GM12891 (cell line): ENCODE measurements at regions not wholly inside any gene's neighbourhood (a gene's known extent, or its start where the extent isn't known, plus 50 kb on each side); places are given as distances from the start of the nearest gene placed in this dataset.

Source experiments
- DNase-seq: peaks from one replicate; pipeline ENCODE4 v3.0.0; 2011; ENCODE audit warnings: low spot score; ENCODE audit not compliant: insufficient read length
- FAIRE-seq: peaks from 2 replicates; lab custom pipeline; 2011; peaks lifted over from hg19 to GRCh38; lab: Jason Lieb, UNC
- PAX5 ChIP-seq: IDR thresholded peaks from 2 replicates; pipeline ENCODE4 v1.6.1; 2011; ENCODE audit warnings: low read length, moderate library complexity, mild to moderate bottlenecking; ENCODE audit not compliant: insufficient read depth, severe bottlenecking
- POLR2A ChIP-seq: IDR thresholded peaks from 2 replicates; pipeline ENCODE4 v1.6.1; 2011; ENCODE audit warnings: low read depth, low read length, control low read depth
- POLR2AphosphoS5 ChIP-seq: IDR thresholded peaks from 2 replicates; pipeline ENCODE4 v1.6.1; 2011; ENCODE audit warnings: low read depth, low read length, control low read depth
- POU2F2 ChIP-seq: IDR thresholded peaks from 2 replicates; pipeline ENCODE4 v1.6.1; 2011; ENCODE audit warnings: low read depth, mild to moderate bottlenecking, control low read depth, low read length, moderate library complexity
- SPI1 ChIP-seq: IDR thresholded peaks from 2 replicates; pipeline ENCODE4 v1.6.1; 2011; ENCODE audit warnings: low read depth, low read length, control low read depth
- TAF1 ChIP-seq: IDR thresholded peaks from 2 replicates; pipeline ENCODE4 v1.6.1; 2011; ENCODE audit warnings: low read depth, low read length, control low read depth

- DNase-seq: no peak
- FAIRE-seq: no peak
- no peak for TF ChIP-seq POLR2AphosphoS5
- no peak for TF ChIP-seq PAX5
- TF ChIP-seq POLR2A: no peak
- no peak for TF ChIP-seq SPI1
- no peak for TF ChIP-seq TAF1
- no peak for TF ChIP-seq POU2F2
Observed at GRCh38 chr14:71300566-71301330, 393.5 kb downstream of the PCNX1 start.

DNA sequence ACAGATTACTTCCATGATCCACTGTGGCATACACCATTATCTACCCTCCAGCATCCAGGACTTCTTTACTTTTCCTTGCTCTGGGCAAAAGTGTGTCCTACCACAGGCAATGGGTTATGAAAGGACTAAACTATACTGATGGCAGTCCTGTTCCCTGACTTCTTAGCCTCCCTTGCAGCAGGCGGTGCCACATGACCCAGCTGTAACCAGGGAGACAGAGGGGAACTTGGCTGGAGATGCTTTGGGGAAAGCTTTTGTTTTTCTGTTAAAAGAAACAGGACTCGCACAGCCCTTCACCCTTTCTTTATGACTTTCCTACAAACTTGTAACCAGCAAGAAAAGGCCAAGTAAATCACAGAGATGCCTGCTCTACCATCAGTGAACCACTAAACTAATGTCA lies 394.4 kb downstream of the PCNX1 start:
- DNase-seq (no peak), FAIRE-seq (no peak)
- TF ChIP-seq PAX5: no peak
- no peak for TF ChIP-seq POLR2A
- TF ChIP-seq TAF1: no peak
- no peak for TF ChIP-seq POLR2AphosphoS5
- TF ChIP-seq SPI1: no peak
- no peak for TF ChIP-seq POU2F2

DNA sequence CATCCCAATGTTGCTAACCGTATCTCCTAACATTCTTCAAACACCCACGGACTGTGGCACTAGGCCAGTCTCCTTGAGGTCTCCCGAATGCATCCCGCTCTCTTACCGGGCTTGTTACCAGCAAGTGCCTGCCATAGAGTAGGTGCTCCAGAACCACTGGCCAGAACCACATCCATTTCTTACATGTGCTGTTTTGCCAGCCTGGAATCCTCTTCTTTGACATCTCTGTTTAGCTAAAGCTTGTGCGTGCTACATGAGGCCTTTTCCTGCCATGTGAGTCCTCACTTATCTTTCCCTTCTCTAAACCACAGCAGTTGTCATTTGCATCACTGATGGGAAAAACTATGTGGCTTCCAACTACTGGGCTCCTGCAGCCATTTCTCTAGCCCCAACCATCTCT lies 397.4 kb downstream of the PCNX1 start:
- FAIRE-seq (no peak), DNase-seq (no peak)
- TF ChIP-seq SPI1: no peak
- TF ChIP-seq POU2F2: no peak
- TF ChIP-seq TAF1: no peak
- no peak for TF ChIP-seq POLR2A
- TF ChIP-seq PAX5: no peak

DNA sequence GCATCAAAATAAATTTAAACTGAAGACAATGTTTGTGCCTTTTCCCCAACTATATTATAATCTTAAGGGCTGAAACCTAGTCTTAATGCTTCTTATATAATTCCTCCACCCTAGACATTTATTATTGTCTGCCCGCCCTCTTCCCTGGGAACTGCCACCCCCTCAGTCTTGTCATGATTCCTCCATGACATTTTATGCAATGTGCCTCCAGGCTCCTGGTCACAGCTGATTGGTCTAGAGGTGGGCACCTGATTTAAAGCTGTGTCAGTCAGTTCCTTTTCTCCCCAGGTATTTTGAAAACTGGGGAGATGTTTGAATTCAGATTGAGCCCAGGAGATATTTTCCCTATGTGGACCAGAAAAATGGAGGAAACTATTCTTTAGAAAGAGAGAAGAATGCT lies 401.4 kb downstream of the PCNX1 start:
- no peak for DNase-seq
- TF ChIP-seq POLR2AphosphoS5 (no peak), SPI1 (no peak), POLR2A (no peak), TAF1 (no peak), PAX5 (no peak), POU2F2 (no peak)
- no peak for FAIRE-seq

GRCh38 chr14:71309756-71310155 lies 402.5 kb downstream of the PCNX1 start:
- TF ChIP-seq POLR2A (no peak), POU2F2 (no peak), SPI1 (no peak), TAF1 (no peak), PAX5 (no peak), POLR2AphosphoS5 (no peak)
- DNase-seq (no peak), FAIRE-seq (no peak)

DNA sequence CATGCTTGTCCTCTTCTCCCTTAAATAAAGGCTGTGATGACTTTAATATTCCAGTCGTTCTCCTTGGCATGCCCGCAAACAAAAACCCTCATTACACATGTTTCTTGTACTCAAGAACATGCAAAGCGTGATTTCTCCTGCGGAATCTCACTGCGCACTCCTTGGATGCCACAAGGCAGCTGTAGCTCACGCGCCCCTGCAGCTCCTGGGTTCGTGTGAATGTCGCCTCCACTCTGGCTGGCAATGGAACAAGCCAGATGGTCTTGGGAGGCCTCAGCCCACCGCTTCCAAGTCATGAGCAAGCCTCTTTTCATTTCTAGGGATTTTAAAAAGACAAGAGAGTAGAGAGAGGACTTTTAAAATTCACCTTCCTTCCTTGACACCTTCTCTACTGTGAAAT lies 403.8 kb downstream of the PCNX1 start:
- no peak for TF ChIP-seq TAF1
- TF ChIP-seq POU2F2: no peak
- TF ChIP-seq SPI1: no peak
- no peak for TF ChIP-seq POLR2A
- TF ChIP-seq POLR2AphosphoS5: no peak
- TF ChIP-seq PAX5: no peak
- FAIRE-seq (no peak), DNase-seq (no peak)

DNA sequence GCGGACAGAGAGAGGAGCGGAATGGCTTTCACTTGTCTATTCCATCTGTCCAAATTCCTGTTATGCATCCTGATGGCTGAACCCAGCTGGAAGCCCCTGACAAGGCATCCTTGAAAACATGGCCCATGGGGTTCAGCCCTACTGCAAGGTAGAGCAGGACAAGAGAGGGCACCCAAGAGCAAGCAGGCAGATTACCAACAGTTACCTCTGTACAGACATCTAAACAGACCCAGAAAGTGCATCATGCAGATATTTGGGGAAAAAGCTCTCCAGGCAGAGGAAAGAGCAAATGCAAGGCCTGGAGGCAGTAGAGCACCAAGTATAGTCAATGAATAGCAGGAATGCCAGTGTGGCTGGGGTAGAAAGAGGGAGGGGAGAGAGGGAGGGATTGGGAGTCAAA lies 407.5 kb downstream of the PCNX1 start:
- no peak for FAIRE-seq
- DNase-seq: no peak

GRCh38 chr14:71317385-71318096 lies 410.3 kb downstream of the PCNX1 start:
- FAIRE-seq (no peak), DNase-seq (no peak)
- TF ChIP-seq PAX5 (no peak), SPI1 (no peak), TAF1 (no peak), POLR2AphosphoS5 (no peak), POU2F2 (no peak), POLR2A (no peak)

More for the DNA sequence above, 407.5 kb downstream of the PCNX1 start:
- TF ChIP-seq POLR2AphosphoS5 (no peak), POU2F2 (no peak)

DNA sequence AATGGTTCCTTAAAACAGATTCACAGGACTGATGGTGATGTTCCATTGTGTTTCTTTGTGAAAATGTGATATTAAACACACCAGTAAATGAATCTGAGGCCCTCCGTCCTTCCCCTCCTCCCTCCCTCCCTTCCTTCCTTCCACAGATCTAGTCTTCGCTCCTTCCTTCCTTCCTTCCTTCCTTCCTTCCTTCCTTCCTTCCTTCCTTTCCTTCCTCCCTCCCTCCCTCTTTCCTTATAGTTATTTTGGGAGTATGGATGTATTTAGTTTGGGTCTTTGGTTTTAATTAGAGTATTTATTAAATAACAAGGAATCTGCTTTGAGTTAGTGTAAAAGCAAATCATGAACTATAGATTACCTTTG lies 410.8 kb downstream of the PCNX1 start:
- TF ChIP-seq POLR2A (no peak), TAF1 (no peak), SPI1 (no peak), POU2F2 (no peak), PAX5 (no peak), POLR2AphosphoS5 (no peak)
- DNase-seq (no peak), FAIRE-seq (no peak)

- no peak for DNase-seq
- TF ChIP-seq TAF1: no peak
- TF ChIP-seq POLR2A: no peak
- no peak for TF ChIP-seq SPI1
- TF ChIP-seq POU2F2: no peak
- TF ChIP-seq POLR2AphosphoS5: no peak
- no peak for TF ChIP-seq PAX5
- no peak for FAIRE-seq
Observed at GRCh38 chr14:71319666-71320065, 412.4 kb downstream of the PCNX1 start.
